Amygdala (tissue), 56 donors: ENCODE measurements at regions not wholly inside any gene's neighbourhood (a gene's known extent, or its start where the extent isn't known, plus 50 kb on each side); places are given as distances from the start of the nearest gene placed in this dataset.
"Not testable (repeated sequence)": the region's sequence is repeated elsewhere in the genome, so short reads cannot be mapped to it uniquely, and the experiment has no call there.

ENCODE experiments used
- DNase-seq, 56 donors: peaks; one replicate each; lab custom pipeline; 2025; lab: John Stamatoyannopoulos, UW

DNA sequence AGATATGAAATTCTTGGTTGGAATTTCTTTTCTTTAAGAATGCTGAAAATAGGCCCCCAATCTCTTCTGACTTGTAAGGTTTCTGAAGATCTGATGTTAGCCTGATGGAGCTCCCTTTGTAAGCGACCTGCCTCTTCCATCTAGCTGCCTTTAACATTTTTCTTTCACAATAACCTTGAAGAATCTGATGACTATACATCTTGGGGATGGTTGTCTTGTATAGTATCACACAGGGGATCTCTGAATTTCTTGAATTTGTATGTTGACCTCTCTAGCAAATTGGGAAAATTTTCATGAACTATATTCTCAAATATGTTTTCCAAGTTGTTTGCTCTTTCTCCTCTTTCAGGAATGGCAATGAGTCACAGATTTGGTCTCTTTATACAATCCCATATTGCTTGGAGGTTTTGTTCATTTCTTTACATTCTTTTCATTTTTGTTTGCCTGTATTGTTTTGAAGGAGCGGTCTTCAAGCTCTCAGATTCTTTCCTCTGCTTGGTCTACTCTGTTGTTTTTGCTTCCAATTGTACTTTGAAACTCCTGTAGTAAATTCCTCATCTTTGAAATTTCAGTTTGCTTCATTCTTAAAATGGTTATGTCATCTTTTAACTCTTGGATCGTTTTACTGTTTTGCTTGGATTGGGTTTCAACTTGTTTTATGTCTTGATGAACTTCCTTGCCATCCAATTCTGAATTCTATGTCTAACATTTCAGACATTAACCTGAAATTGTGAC, 245.2 kb upstream of the TARS1 start:
- DNase-seq, result no peak

DNA sequence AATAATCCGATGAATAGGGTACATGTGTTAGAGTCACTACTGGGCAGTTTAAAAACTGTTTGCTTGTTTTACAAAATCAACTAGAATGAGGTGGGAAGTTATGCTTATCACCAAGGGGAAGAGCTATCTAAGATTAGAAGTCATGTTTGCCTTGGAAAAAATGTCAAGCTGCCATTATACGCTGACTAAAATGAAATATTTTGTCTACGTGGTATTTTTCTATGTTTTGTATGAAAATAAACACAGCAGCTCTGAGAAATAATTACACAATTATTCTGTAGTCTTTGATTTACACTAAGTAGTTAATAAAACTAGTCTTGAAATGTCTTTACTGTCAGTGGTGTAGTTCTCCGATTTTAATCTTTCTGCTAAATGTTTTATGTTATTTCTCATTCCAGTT, 241.9 kb upstream of the TARS1 start:
- DNase-seq, result no peak

DNA sequence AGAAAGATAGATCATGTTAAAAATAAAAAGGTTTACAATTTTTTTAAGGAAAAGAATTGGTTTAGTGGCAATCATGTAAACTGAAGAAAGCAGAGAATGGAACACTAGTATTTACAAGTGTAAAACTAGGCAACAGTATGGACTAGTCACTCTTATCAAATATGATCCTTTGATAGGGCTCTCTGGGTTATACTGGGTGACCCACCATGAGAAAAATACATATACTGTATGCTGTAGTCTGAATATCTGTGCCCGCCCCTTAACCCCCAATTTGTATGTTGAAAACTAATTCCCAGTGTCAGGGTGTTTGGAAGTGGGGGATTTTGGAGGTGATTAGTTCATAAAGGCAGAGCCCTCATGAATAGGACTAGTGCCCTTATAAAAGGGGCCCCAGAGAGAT, 236.8 kb upstream of the TARS1 start:
- DNase-seq, result no peak

DNA sequence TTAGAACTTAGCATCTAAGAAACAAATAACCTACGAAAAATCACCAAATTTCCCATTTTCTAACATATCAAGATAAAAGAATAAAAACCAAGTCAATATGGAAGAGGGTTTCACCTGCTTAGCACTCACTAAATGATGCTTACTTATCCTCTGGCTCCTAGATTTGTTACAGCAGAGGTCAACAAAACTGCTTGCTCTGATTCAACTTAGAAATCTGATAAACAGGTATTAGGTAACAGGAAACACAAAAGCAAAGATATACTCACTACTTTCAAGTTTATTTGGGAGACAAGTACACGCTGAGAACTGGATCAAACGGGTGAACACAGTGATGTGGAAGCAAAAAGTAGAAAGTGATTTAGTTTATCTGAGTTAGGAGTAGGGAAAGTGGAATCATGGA, 235.7 kb upstream of the TARS1 start:
- DNase-seq, result no peak

DNA sequence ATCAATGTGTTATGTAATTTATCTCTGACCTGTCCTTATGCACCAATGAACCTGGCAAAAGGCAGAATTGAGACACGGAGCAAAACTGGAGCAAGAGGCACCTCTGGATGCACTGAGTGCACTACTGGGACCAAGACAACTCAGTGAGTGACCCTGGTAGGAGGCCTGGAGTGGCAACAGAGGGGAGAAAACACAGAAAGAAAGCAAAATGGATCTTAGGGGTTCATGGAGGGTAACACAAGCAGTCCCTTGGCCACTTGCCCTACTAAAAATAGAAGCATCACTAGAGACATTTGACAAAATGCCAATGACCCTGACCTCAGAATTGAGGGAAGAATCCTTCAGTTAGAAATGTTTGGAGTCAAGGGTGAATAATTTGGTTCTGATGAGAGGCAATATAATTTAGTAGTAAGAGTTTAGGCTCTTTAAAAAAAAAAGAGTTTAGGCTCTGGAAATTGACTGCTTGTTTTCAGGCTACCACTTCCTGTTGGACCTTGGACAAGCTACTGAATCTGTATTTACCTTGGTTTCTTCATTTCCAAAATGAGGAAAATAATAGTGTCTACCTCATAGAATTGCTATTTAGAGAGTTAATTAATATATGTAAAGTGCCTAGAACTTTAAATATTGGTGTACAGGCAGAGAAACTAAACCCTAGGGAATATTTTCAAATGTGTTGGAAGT, 234.9 kb upstream of the TARS1 start:
- DNase-seq, result no peak

DNA sequence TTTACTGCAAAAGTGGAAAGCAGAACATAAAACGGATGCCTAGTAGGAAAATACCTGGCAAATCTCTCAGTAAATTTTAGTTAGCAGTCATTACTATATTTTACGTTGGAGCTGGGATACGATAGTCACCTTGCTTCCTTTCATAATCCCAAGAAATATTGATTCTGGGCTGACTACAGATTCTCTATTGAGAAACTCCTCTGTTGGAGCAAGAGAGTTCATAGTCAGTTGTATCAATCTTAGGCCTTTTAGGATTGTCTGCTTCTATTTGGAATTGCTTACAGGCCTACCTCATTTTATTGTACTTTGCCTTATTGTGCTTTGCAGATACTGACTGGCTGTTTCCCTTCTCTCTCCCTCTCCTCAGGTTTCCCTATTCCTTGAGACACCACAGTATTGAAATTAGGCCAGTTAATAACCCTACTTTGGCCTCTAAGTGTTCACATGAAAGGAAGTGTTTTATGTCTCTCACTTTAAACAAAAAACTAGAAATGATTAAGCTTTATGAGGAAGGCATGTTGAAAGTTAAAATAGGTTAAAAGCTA, 233.7 kb upstream of the TARS1 start:
- DNase-seq, result no peak

DNA sequence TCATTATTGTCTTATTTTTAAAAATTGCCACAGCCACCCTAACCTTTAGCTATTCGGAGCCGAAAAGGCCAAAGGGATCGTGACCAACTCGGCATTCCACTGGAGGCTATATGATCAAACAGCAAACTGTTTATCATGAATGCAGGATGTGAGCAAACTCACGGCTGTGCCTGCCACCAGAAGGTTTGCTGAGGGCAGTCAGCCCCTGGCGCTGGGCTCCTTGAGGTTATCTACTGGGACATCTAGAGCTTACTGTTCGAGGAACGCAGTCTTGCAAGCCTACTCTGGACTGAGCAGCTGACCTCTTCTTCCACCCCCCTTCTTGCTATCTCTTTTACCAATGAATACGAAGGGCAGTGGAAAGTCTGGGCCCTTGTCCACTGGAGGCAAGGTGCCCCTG, 231.5 kb upstream of the TARS1 start:
- DNase-seq, result no peak

DNA sequence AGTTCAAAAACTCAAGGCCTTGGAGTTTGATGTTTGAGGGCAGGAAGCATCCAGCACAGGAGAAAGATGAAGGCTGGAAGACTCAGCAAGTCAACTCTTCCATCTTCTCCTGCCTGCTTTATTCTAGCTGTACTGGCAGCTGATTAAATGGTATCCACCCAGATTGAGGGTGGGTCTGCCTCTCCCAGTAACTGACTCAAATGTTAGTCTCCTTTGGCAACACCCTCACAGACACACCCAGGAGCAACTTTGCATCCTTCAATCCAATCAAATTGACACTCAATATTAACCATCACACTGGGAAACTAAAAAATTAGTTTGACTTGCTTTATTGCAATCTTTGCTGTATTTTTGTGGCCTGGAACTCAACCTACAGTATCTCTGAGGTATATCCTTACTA, 230.5 kb upstream of the TARS1 start:
- not testable (repeated sequence) for DNase-seq

DNA sequence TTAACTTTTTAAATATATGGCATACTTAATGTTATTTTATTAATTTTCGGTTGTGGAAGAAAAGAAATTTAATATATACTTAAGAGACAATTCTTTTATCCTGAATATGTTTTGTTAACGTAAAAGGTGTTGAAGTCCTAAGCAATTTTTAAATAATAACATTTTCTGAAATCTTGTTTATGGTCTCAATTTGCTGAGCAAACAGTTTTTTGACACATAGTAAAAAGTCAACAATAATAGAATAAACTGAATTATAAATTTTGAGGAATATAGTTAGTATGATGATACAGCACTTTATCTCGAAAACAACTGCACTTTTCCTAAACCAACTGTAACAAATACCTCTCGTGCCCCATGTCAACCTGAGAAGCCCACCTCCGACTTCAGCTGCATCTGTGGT, 229.8 kb upstream of the TARS1 start:
- DNase-seq, result no peak

DNA sequence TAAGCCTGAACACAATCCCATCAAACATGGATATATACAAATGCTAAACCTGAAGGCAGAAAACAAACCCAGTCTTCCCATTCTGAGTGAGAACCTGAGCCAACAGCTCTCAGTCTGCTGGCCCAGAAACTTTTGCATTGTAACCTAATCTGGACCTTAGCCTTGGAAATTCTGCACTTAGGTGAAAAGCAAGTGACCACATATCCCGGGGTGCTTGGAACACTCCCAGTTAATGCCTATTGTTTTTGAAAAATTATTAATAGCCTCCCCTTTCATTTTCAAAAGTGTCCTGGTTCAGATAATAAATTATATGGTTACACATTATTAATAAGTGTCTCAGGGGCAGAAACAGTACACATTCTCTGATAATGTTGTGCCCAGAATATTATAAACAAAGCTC, 228.3 kb upstream of the TARS1 start:
- DNase-seq, result no peak

DNA sequence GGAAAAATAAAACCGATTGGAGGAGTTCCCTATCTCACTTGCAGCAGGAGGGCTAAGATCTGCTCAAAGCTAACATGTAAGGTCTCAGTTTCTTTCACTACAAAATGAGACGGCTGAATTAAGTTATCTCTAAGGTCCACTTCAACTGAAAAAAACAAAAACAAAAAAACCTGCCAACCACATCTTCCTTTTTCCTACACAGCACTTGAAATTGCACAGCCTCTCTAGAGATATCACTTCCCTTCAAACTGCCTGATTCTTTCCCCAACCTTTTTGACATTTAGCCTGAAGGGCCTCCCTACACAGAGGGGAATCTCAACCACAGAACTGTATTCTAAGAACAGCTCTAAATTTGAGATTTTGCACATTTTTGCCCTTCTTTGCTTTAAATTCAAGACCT, 227.9 kb upstream of the TARS1 start:
- no peak for DNase-seq

DNA sequence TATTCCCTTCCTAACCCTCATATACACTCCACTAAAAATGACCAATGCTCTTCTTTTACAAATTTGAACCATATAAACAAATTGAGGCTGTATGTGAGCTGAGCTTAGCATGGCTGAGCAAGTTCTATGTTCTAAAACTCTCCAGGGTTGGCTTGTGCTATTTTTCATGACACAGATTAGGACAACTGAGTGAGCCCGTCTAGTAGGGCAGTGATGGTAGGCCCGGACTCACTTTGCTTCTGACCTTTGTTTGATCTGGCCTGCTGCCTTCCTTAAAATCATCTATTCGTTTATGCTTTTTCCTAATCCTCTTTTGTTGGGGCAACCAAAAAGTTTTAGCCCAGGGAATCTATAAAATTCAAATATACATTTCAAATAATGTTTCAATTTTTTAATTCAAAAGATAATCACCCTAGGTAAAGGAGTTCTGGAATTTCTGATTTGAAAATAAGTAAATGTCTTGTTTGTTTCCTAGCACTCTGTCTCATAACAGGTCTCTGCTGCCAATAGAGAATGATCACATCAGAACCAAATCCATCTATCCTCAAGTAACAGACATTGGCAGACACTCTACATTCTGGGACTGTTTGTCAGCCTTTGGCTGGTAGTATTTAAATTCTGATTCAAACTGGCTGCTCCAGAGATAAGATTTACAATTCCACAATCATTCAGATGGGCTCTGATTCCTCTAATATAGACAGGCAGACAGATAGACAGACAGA, 217.0 kb upstream of the TARS1 start:
- DNase-seq, result no peak

DNA sequence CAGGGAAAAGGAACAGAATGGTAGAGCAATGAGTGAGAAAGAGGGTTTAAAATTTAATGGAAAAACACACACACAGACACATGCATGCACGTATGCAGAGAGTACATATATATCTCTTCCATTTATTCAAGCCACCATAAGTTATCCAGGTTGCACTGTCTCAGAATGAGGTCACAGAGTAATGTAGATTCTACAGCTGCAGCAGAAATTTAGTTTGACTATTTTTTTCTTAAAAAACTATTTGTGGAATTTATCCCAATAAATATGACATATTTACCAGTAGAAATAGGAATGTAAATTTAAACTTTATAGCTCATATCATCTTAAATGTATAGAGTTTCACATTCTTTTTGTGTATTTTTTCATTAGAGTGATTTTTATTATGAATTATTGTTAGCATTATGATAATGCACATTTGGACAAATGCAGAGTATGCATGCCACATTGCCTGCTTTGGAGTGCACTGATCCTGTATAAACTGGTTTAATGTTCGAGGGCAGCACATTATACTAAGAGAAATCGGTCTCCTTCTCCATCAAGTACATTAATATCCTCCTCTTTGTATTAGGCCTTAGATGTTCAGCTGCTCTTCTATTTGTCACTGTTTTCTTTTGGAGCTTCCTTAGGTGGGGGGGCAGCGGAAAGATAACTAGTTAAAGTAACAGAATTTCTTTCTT, 216.3 kb upstream of the TARS1 start:
- no peak for DNase-seq

DNA sequence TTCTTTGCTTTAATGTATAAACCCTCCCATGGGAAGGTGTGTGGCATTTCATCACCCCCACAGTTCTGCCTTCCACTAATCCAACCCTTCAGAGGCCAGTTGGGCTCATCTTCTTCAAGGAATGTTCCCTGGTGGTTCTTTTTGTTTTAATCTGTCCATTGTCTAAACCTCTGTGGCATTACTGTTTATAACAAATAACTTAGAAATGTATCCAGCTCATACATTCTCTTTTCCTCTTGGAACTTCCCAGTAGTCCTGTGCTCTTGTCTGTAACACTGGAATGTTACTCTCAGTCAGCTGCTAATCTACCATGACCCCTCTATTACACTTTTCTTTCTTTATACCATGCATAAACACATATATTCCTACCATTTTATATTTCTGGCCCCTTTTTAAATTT, 213.5 kb upstream of the TARS1 start:
- no peak for DNase-seq

DNA sequence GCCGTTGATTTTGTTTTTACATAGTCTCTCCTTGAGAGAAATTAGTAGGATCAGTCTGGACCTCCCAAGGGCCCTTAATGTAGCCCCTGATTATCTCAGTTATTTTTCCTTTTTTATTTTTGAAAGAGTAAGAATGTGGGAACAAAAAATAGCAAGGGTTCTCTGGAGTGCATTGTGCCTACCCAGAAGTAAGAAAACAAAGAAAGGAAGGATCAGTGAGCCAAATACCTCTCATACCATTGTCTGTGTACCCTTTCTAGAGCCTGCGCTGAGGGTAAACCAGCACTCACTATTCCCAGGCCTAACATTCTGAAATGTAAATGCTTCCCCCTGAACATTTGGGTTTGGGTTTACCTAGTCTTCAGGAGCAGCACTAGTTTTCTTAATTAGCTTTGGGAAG, 213.0 kb upstream of the TARS1 start:
- DNase-seq, result no peak

DNA sequence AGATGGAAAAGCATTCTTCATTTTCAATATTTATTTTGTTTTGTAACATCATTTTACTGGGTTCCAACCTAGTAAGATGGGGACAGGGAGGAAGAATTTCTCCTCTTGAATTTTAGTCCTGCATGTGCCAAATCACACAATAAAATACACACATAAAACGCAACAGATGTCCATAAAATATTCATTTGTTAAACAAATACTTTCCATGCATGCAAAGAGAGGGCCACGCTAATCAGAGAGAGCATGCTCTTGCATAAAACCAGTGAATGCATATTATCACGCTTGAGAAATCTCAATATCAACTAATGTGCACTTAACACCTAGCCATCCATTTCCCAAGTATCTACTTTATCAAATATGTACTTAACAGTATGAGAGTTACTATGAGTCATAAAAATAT, 212.6 kb upstream of the TARS1 start:
- DNase-seq, result no peak

DNA sequence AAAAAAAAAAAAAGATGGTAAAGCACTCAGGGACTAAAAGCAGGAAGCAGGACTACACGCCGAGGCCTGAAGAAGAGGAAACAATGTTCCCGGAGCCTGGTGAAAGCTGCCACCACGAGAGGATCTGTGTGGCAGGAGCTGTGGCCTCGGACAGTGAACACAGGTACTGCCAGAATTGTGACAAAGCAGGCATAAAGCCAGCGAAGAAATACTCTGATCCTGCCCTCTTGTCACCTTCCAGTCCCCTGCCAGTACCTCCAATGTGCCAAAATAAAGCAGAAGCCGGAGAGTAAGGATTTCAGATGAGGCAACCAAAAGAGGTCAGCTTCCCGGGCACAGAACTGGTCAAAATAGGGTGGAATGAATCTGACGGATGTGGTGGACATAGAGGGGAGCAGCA, 211.5 kb upstream of the TARS1 start:
- no peak for DNase-seq

DNA sequence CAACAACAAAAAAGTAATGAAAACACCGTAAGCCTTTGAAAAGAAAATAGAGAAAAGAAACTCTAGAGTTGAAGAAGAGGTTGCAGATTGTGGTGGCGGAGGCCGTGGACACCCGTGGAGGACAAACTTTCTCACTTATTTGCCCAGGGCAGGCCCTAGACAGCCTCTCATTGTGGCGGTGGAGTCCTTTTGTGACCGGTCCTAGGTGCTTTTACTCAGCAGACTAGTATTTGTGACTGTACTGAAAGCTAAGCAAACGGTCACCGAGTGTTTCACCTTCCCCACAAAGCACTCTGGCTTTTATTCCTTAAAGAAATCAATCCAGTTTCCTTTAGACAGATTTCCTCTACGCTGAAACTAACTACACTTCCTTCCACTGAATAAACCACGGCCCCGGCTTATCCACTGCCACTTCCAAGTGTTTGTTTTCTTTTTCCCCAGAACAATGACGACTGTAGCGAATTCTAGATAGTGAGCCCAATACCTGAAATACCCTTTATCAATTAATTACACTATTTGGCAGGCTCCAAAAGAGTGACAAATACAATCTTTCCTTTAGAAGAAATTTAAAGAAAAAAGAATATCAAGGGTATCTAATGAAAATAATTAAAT, 210.2 kb upstream of the TARS1 start:
- no peak for DNase-seq

DNA sequence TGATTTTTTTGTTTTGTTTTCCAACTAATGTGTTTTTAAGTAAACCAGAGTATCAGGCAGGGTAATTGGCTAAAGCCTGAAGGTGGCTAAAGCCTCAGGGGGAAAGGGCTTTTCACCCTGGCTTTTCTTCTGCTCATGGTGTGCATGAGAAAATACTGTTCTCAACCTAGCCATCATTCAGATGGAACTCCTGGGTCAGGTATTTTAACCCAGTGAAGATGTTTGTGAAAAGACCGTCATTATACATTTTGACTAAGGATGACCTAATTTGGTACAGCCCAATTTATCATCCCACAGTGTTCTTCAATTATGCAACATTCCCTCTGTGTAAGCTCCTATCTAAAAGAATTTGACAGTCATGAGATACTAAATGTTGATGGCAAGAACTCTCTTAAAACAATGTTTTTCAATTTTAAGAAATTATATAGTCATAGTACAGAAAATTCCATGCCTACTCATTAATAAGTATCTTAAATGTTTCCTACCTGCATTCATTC, 209.5 kb upstream of the TARS1 start:
- DNase-seq, result no peak

DNA sequence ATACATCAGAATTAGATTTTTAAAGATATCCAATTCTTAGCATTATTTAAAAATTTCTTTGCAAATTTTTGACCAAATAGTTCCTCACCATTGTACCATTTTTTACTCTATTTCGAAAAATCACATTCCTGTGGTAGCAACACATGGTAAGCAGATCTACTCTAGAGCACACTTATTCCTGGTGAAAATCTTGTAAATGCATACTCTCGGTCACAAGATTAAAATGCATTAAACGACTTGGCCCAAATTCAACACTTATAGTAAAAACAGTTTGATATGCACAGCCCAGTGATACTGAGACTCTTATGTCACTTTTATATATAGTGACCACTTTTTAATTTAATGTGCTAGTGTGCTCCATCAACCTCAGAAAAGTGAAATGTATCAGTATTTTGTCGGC, 208.8 kb upstream of the TARS1 start:
- no peak for DNase-seq
